Stimulated activated naive CD8-positive, alpha-beta T cell treated with anti-CD3 and anti-CD28 coated beads, Interleukin-15, Interleukin-2, amounts not matched to agents 100 U/mL and 50 U/mL, for 24 hours (primary cell): ENCODE measurements at regions not wholly inside any gene's neighbourhood (a gene's known extent, or its start where the extent isn't known, plus 50 kb on each side); places are given as distances from the start of the nearest gene placed in this dataset.

Experiments
- ATAC-seq: fragments of 150-1000 bp; cut with Tn5 transposase; one replicate; pipeline ENCODE4 v1.10.0; 2021
- DNase-seq: peaks from one replicate; pipeline ENCODE4 v3.0.0; 2021

DNA sequence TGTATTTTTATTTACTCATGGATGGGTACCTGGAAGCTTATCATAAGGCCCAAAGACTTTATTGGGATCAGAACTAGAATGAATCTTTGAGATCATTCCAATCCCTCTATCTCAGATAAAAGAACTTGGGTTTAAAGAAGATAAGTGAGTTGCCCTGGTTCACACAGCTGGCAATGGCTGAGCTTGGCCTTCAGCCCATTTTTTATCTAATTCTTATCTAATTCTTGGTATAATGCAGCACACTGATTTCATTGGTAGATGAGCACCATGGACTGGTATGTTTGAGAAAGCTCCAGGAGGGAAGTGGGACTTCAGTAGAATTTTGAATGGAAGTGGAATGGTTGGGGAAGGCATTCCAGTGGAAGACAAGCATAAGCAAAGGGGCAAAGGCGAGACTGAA, 558.9 kb downstream of the REEP3 start:
- DNase-seq (no peak), ATAC-seq (no peak)

- ATAC-seq (no peak), DNase-seq (no peak)
These were observed 560.8 kb downstream of the REEP3 start for GRCh38 chr10:64081947-64082482.

GRCh38 chr10:64086083-64086767, 565.0 kb downstream of the REEP3 start:
- no peak for DNase-seq
- no peak for ATAC-seq

GRCh38 chr10:64089648-64090047, 568.4 kb downstream of the REEP3 start:
- no peak for ATAC-seq
- no peak for DNase-seq

- DNase-seq: no peak
- ATAC-seq: no peak
These were observed 569.7 kb downstream of the REEP3 start for GRCh38 chr10:64090865-64091264.

GRCh38 chr10:64091897-64092296, 570.7 kb downstream of the REEP3 start:
- ATAC-seq (no peak), DNase-seq (no peak)

GRCh38 chr10:64093304-64093703, 572.1 kb downstream of the REEP3 start:
- ATAC-seq: no peak

DNA sequence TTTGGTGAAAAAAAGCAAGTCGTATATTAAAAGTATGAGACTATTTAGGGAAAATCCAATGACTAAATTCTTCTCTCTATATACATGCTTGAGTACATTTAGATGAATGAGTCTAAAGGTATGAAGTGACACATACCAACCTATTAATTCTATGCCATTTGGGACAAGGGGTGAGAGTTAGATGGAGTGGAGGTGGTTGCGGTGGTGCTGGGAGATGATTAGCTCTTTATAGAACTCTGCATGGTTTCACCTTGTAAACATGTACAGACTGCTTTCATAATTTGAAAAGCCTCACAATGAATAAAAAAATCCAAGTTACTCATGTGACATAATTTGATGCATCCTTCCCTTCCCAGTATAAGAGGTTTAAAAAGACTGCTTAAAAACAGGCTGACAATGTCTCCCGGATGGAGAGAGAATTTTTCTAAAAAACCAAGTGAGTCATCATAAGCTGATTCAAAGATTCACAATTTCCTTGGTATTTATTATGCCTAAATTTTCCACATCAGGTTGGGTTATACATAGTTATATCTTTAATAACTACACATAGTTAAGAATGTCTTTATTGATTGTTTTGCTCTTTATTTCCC, 572.8 kb downstream of the REEP3 start:
- no peak for ATAC-seq
- no peak for DNase-seq

More at GRCh38 chr10:64093304-64093703, 572.1 kb downstream of the REEP3 start:
- DNase-seq: no peak

DNA sequence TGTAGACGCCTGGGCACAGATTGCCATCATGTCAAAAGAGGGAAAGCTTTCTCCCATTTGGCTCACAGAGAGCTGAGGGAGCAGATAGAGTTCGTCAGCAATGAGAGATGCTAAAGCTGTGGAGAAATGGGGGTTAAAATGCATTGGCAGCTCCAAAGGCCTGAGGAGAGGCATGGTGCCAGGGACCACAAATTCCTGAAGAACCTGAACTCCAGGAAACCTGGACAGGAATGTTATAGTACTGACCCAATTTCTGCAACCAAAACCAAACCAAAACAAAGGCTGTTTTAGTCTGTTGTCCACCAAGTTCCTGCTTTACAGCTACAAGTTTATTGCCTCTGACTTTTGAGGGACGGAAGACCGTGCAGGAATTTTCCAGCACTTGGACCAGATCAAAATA, 575.7 kb downstream of the REEP3 start:
- ATAC-seq: no peak

DNA sequence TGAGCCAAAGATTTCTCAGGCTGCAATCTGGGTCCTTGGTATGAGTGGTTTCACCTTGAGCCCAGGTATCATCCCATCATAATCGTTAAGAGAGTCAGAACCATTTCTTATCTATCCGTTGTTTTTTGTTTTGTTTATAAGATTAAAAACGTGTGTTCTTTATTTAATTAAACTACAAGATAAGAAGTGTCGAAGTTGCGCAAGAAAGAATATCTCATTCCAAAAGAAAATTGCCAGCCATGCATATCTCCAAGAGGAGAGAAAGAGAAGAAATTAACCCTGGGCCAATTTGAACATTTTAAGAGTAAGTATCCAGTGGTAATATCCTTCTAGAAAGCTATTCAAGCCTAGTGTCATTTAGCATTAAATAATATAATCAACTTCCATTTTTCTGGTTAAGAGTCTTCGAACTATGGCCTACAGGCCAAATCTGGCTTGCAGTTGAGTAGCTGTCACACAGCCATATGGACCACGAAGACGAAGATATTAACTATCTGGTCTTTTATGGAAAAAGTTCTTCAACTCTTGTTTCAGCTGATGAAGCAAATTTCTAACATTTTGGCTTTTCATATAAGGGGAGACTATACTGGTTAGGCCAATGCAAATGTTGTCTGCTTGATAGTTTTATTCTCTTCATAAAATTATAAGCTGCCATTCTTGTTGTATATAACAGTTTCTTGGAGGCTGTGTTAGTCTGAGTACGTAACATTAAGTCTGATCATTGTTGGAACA, 576.4 kb downstream of the REEP3 start:
- ATAC-seq (no peak), DNase-seq (no peak)

More for the DNA sequence above, 575.7 kb downstream of the REEP3 start:
- DNase-seq: no peak

DNA sequence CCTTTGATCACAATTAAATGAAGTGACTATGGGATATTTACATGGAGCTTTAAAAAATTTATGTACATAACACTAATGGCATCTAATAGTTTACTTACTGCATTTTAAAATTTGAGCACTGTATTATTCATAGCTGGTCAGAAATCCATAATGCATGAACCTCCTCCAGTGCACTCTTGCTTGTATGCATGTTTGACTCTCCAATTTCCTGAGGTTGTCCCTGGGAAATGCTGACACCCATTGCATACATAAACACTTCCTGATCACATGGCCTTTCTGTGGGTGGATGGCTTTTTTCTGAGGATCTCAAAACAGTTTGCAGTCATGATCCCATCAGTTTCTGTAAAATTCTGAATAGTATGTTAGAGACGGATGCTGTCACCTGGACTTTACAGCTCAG, 577.8 kb downstream of the REEP3 start:
- DNase-seq: no peak
- no peak for ATAC-seq

GRCh38 chr10:64101606-64102263, 580.5 kb downstream of the REEP3 start:
- ATAC-seq: no peak
- DNase-seq: no peak

- no peak for ATAC-seq
These were observed 581.0 kb downstream of the REEP3 start for GRCh38 chr10:64102264-64102633.

GRCh38 chr10:64102916-64103315, 581.7 kb downstream of the REEP3 start:
- DNase-seq (no peak), ATAC-seq (no peak)

More at GRCh38 chr10:64102264-64102633, 581.0 kb downstream of the REEP3 start:
- DNase-seq: no peak

DNA sequence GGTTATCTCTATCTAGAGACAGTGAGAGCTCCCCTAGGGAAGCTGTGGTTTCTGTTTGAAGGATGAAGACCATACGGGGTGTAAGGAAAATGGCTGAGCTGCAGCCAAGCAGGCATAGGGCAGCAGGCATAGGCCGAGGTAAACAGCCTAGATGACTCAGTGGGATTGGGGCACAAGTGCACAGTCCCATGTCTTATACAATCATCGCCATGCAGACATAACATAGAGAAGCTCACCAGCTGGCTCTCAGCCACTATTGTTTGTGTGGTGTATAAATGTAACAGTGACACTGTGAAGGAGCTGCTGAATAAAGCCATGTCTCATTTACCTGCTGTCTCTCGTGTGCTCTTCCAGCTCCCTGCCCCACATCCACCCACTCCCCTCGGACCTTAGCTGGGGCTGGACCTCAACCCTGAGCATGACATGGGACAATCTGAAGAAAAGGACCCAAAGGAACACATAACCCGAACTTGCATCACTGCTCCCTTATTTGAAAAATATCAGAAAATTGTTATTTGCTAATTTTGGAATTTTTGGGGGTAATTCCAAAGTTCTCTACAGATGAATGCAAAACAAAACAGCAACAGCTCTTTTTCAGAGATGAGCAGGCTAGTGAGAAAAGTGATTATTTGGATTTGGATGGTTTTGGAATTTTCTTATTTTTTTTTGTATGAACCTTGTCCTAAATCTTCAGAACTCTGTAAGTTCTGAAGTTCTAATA, 582.7 kb downstream of the REEP3 start:
- no peak for DNase-seq
- no peak for ATAC-seq

DNA sequence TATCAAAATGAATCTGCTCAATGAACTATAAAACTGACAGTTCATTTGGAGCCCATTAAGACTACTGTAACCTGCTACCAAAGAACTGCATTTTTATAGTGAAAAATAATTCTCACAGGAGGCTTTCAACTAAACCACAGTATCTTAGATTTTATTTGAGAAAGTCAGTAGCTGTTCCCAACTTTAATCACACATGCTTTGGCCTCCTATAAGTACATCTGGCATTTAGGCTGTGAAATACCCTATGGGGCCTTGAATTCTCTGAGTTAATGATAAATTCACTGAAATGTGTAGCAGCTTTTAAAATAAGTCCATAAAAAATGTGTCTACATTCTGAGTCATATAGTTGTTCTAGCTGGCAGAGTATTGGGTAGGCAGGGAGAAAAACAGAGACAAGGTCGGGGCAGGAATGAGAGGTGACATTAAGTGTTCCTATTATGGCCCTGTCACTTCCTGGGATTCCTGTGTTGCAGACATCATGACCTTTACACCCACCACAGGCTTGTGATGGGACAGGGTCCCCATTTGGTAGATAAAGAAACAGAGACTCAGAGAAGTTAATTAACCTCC, 588.8 kb downstream of the REEP3 start:
- ATAC-seq (no peak), DNase-seq (no peak)

GRCh38 chr10:64112701-64113355, 591.6 kb downstream of the REEP3 start:
- ATAC-seq: no peak
- no peak for DNase-seq

DNA sequence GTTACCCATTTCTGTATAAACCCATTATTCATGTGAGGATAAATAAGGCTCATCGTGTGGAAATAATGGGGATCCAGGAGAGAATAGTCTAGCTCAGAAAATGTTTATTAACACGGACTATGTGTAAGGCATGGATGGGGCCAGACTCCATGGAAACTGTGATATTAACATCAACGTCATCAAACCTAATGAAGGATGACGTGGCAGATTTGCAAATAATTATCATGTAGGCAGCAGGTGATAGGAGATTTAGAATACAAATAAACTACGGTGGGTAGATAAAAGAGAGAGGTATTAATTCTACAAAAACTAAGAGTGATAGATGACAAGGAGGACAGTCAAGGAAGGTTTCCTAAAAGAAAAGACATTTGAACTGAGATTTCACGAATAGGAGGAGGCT, 592.2 kb downstream of the REEP3 start:
- no peak for DNase-seq
- ATAC-seq: no peak

DNA sequence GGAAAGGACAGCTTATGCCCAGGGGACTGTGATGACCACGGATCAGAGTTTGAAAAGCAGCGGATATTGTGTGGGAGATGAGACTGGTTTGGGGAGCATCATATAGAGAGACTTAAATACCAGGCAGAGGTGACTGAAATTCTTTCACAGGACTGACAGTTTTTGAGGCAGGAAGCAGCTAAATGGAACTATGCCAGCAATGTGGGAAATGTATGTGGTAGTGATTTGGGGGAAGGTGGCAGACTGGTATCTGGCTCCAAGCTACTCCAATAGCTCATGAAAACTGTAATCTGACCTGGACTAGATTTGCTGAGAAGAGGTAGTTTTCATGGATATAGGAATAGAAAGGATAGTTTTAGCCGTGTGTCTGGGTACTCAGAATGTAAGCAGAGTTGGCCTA, 592.6 kb downstream of the REEP3 start:
- ATAC-seq (no peak), DNase-seq (no peak)

GRCh38 chr10:64115471-64115870, 594.3 kb downstream of the REEP3 start:
- no peak for ATAC-seq
- no peak for DNase-seq
